A673 (cell line): ENCODE measurements at regions not wholly inside any gene's neighbourhood (a gene's known extent, or its start where the extent isn't known, plus 50 kb on each side); places are given as distances from the start of the nearest gene placed in this dataset.

ENCODE experiments used
- BruUV-seq: library from RNA; stranded (reverse); fragments of 400-500 nt; replicated peaks from 2 replicates; lab custom pipeline; 2021; lab: Mats Ljungman, UMichigan
- CTCF ChIA-PET: fragments of 300-600 bp; sonication (Branson Sonifier 250); formaldehyde crosslinking; loops from one replicate; lab custom pipeline; 2022; ENCODE audit warnings: antibody characterized with exemption; lab: Charles Lee
- POLR2A ChIA-PET: fragments of 300-600 bp; sonication (Branson Sonifier 250); formaldehyde crosslinking; loops from one replicate; lab custom pipeline; 2022; ENCODE audit warnings: antibody characterized with exemption; ENCODE audit not compliant: low non-redundant PET; lab: Charles Lee
- DNase-seq: peaks from one replicate; pipeline ENCODE4 v3.0.0-alpha.2; 2015; ENCODE audit warnings: low spot score
- H3K27ac ChIP-seq: fragments of 200-600 bp; sonication (generic); 2 replicates; pipeline ENCODE4 v1.5.1; 2016; ENCODE audit warnings: mixed run types, low read depth, mild to moderate bottlenecking, mixed read lengths, antibody characterized with exemption, low read length; ENCODE audit not compliant: poor library complexity, severe bottlenecking
- H3K27me3 ChIP-seq: fragments of 200-600 bp; sonication (generic); replicated peaks from 2 replicates; pipeline ENCODE4 v1.6.1; 2017; ENCODE audit warnings: mixed run types, low read depth, mild to moderate bottlenecking, mixed read lengths, antibody characterized with exemption, low read length; ENCODE audit not compliant: insufficient read depth, poor library complexity
- H3K36me3 ChIP-seq: fragments of 200-600 bp; sonication (generic); 2 replicates; pipeline ENCODE4 v1.6.1; 2016; ENCODE audit warnings: mixed run types, mild to moderate bottlenecking, mixed read lengths, antibody characterized with exemption, low read length; ENCODE audit not compliant: insufficient read depth, poor library complexity, severe bottlenecking
- H3K4me1 ChIP-seq: fragments of 200-600 bp; sonication (generic); 2 replicates; pipeline ENCODE4 v1.6.1; 2017; ENCODE audit warnings: mixed run types, mild to moderate bottlenecking, mixed read lengths, antibody characterized with exemption, low read length; ENCODE audit not compliant: insufficient read depth, poor library complexity, severe bottlenecking
- H3K4me3 ChIP-seq: fragments of 200-600 bp; sonication (generic); 2 replicates; pipeline ENCODE4 v1.5.1; 2016; ENCODE audit warnings: low read depth, mixed run types, mild to moderate bottlenecking, mixed read lengths, low read length; ENCODE audit not compliant: poor library complexity, severe bottlenecking
- H3K9me3 ChIP-seq: fragments of 200-600 bp; sonication (generic); 2 replicates; pipeline ENCODE4 v1.6.1; 2016; ENCODE audit warnings: mixed run types, low read depth, mild to moderate bottlenecking, mixed read lengths, antibody characterized with exemption, low read length; ENCODE audit not compliant: poor library complexity, severe bottlenecking
- CTCF ChIP-seq: fragments of 300-800, 200-600 bp; sonication (generic); conservative IDR thresholded peaks from 2 replicates; pipeline ENCODE4 v1.5.1; 2017; ENCODE audit warnings: low read depth, mild to moderate bottlenecking, antibody characterized with exemption, low read length, moderate library complexity, mixed read lengths
- EZH2 ChIP-seq: fragments of 200-600 bp; sonication (generic); IDR thresholded peaks from 2 replicates; pipeline ENCODE4 v1.6.1; 2017; ENCODE audit warnings: borderline replicate concordance, low read depth, mild to moderate bottlenecking, mixed read lengths, antibody characterized with exemption, low read length; ENCODE audit not compliant: poor library complexity, severe bottlenecking
- intact Hi-C: fragments of 100-400 bp; cut with micrococcal nuclease; formaldehyde crosslinking; loops from one replicate; pipeline ENCODE4 v1.10.0; 2022; ENCODE audit not compliant: unreplicated experiment

- Histone ChIP-seq H3K9me3 (no peaks in the 10 kb centered on the region), H3K4me3 (no peak overlapping the region), H3K27me3 (no peaks in the 10 kb centered on the region), H3K4me1 (peaks cover 25% of the 10 kb centered on the region), H3K27ac (no peak overlapping the region), H3K36me3 (no peaks in the 10 kb centered on the region)
- CTCF ChIA-PET = no interaction called here
- TF ChIP-seq CTCF (no peak), EZH2 (no peak)
- POLR2A ChIA-PET = no interaction called here
- BruUV-seq = no TSS peak
- no peak for DNase-seq
- intact Hi-C loops = no loop called here
Measured at GRCh38 chr6:71481011-71481410, 192.4 kb downstream of the OGFRL1 start.

- H3K4me3 ChIP-seq = no peak overlapping the region
- H3K36me3 ChIP-seq = no peaks in the 10 kb centered on the region
- CTCF ChIA-PET = no interaction called here
- H3K27ac ChIP-seq = no peak overlapping the region
- POLR2A ChIA-PET = no interaction called here
- no peaks in the 10 kb centered on the region for H3K27me3 ChIP-seq
- TF ChIP-seq EZH2 (no peak), CTCF (no peak)
- BruUV-seq = no TSS peak
- no peak for DNase-seq
- intact Hi-C loops = loop anchor here (1.0 kb wide), 1 partner anchor 98 kb away; no protein-coding TSS in a partner anchor
- H3K4me1 ChIP-seq = peaks cover 25% of the 10 kb centered on the region
- H3K9me3 ChIP-seq = no peaks in the 10 kb centered on the region
Measured at GRCh38 chr6:71481801-71482200, 193.2 kb downstream of the OGFRL1 start.

GRCh38 chr6:71482742-71483141, 194.1 kb downstream of the OGFRL1 start:
- Histone ChIP-seq H3K4me3 (no peak overlapping the region), H3K9me3 (no peaks in the 10 kb centered on the region), H3K27ac (no peak overlapping the region), H3K4me1 (peaks cover 25% of the 10 kb centered on the region), H3K36me3 (no peaks in the 10 kb centered on the region), H3K27me3 (no peaks in the 10 kb centered on the region)
- no TSS peak for BruUV-seq
- ChIA-PET POLR2A (no interaction called here), CTCF (no interaction called here)
- intact Hi-C loops = loop anchor here (1.0 kb wide), 1 partner anchor 99 kb away; no protein-coding TSS in a partner anchor
- DNase-seq = peak; percentile 20
- TF ChIP-seq EZH2 (no peak), CTCF (peak; percentile 45; the same call in 1 of the 2 replicates)
